CD4-positive, alpha-beta T cell (primary cell): ENCODE measurements at regions not wholly inside any gene's neighbourhood (a gene's known extent, or its start where the extent isn't known, plus 50 kb on each side); places are given as distances from the start of the nearest gene placed in this dataset.

ENCODE experiments used
- ATAC-seq: fragments of 200-7000 bp; cut with Tn5 transposase; one replicate; pipeline ENCODE4 v1.10.0; 2022; ENCODE audit warnings: mild to moderate bottlenecking; ENCODE audit not compliant: poor library complexity
- CTCF ChIA-PET: fragments of 350-600 bp; sonication (Branson Sonifier 250); formaldehyde crosslinking; loops from one replicate; lab custom pipeline; 2021; ENCODE audit warnings: antibody characterized with exemption, inconsistent platforms; lab: Charles Lee
- POLR2A ChIA-PET: fragments of 350-600 bp; sonication (Branson Sonifier 250); formaldehyde crosslinking; loops from one replicate; lab custom pipeline; 2021; ENCODE audit warnings: antibody characterized with exemption, inconsistent platforms; lab: Charles Lee
- DNase-seq, 14 experiments: peaks; one replicate each; pipeline ENCODE4 v3.0.0-alpha.2; 2013 to 2020; ENCODE audit warnings: mixed read lengths in 2 of 14
- H3K27ac ChIP-seq, 2 donors: one replicate each; pipeline versions ENCODE4 v1.5.1 to v1.7.0; 2013; ENCODE audit warnings: low read length in 2 of 2, low read depth in 1 of 2, mild to moderate bottlenecking in 1 of 2
- H3K27me3 ChIP-seq, 2 experiments: 1 replicate in 1 of 2; 2 replicates in 1 of 2; pipeline versions ENCODE4 v1.6.1 to v1.7.0; 2013; ENCODE audit warnings: low read length in 2 of 2, control low read depth in 1 of 2, mild to moderate bottlenecking in 1 of 2, moderate library complexity in 1 of 2; ENCODE audit not compliant: insufficient read depth in 2 of 2, control insufficient read depth in 1 of 2
- H3K36me3 ChIP-seq: one replicate; pipeline ENCODE4 v1.6.1; 2013; ENCODE audit warnings: low read length, control low read depth; ENCODE audit not compliant: insufficient read depth
- H3K4me1 ChIP-seq: one replicate; pipeline ENCODE4 v1.6.1; 2013; ENCODE audit warnings: low read length, control low read depth; ENCODE audit not compliant: insufficient read depth
- H3K4me3 ChIP-seq: one replicate; pipeline ENCODE4 v1.5.1; 2013; ENCODE audit warnings: mild to moderate bottlenecking, low read length, moderate library complexity
- H3K9me3 ChIP-seq, 2 experiments: 1 replicate in 1 of 2; 2 replicates in 1 of 2; pipeline versions ENCODE4 v1.6.1 to v1.7.0; 2013; ENCODE audit warnings: low read length in 2 of 2, mild to moderate bottlenecking in 2 of 2, control low read depth in 1 of 2, moderate library complexity in 1 of 2; ENCODE audit not compliant: control insufficient read depth in 1 of 2, insufficient read depth in 1 of 2
- H3K27ac Mint-ChIP-seq: one replicate; pipeline ENCODE4 v1.8.0; 2020; ENCODE audit warnings: mixed read lengths
- H3K27me3 Mint-ChIP-seq: one replicate; pipeline ENCODE4 v1.8.0; 2021; ENCODE audit warnings: mixed read lengths
- H3K36me3 Mint-ChIP-seq: one replicate; pipeline ENCODE4 v1.8.0; 2021; ENCODE audit warnings: low read depth, mixed read lengths
- H3K4me1 Mint-ChIP-seq: one replicate; pipeline ENCODE4 v1.8.0; 2021; ENCODE audit warnings: low read depth, mixed read lengths
- H3K4me3 Mint-ChIP-seq: one replicate; pipeline ENCODE4 v1.8.0; 2020; ENCODE audit warnings: mild to moderate bottlenecking, mixed read lengths
- H3K9me3 Mint-ChIP-seq: one replicate; pipeline ENCODE4 v1.8.0; 2020; ENCODE audit warnings: mixed read lengths
- intact Hi-C, 2 experiments: fragments of 100-400 bp; cut with DNase I in 1 of 2; cut with micrococcal nuclease in 1 of 2; formaldehyde crosslinking; loops; one replicate each; pipeline versions ENCODE4 v1.15.1 to v1.9.0; 2023 to 2025; cut with DNase I, micrococcal nuclease
- TF ChIP-seq, protein P1 (sequence below): fragments of 200-600 bp; IDR thresholded peaks from one replicate; pipeline ENCODE4 v1.8.0; 2022; ENCODE audit warnings: antibody characterized with exemption, mild to moderate bottlenecking

DNA sequence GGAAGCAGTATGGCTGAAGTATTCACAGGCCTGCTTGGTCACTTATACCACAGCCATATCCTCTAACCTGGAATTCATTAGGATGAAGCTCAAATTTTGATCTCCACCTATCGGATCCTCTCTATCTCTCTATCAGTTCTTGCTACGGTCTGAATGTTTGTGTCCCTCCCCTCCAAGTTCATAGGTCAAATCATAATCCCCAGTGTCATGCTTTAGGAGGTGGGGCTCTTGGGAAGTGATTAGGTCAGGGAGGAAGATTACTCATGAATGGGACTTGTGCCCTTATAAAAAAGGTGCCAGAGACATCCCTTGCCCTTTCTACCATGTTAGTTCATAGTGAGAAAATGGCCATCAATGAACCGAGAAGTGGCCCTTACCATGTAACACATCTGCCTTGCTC is 190.8 kb upstream of the MYLIP start:
- no peaks in the 10 kb centered on the region for H3K36me3 Mint-ChIP-seq
- H3K4me1 Mint-ChIP-seq, result no peaks in the 10 kb centered on the region
- TF ChIP-seq, protein P1, sequence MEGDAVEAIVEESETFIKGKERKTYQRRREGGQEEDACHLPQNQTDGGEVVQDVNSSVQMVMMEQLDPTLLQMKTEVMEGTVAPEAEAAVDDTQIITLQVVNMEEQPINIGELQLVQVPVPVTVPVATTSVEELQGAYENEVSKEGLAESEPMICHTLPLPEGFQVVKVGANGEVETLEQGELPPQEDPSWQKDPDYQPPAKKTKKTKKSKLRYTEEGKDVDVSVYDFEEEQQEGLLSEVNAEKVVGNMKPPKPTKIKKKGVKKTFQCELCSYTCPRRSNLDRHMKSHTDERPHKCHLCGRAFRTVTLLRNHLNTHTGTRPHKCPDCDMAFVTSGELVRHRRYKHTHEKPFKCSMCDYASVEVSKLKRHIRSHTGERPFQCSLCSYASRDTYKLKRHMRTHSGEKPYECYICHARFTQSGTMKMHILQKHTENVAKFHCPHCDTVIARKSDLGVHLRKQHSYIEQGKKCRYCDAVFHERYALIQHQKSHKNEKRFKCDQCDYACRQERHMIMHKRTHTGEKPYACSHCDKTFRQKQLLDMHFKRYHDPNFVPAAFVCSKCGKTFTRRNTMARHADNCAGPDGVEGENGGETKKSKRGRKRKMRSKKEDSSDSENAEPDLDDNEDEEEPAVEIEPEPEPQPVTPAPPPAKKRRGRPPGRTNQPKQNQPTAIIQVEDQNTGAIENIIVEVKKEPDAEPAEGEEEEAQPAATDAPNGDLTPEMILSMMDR, result no peak
- no peak overlapping the region for H3K4me3 Mint-ChIP-seq
- H3K4me3 ChIP-seq, result no peak overlapping the region
- no peaks in the 10 kb centered on the region for H3K36me3 ChIP-seq
- POLR2A ChIA-PET, result no interaction called here
- H3K9me3 ChIP-seq, result no peaks in the 10 kb centered on the region
- CTCF ChIA-PET, result no interaction called here
- ATAC-seq, result no peak
- intact Hi-C loops, result no loop called here
- H3K9me3 Mint-ChIP-seq, result peaks cover 4% of the 10 kb centered on the region
- no peak overlapping the region for H3K27ac Mint-ChIP-seq
- no peaks in the 10 kb centered on the region for H3K27me3 Mint-ChIP-seq
- no peak for DNase-seq
- no peaks in the 10 kb centered on the region for H3K4me1 ChIP-seq
- H3K27ac ChIP-seq, result no peak overlapping the region
- peaks cover 0 to 3% of the 10 kb centered on the region in 2 experiments for H3K27me3 ChIP-seq

DNA sequence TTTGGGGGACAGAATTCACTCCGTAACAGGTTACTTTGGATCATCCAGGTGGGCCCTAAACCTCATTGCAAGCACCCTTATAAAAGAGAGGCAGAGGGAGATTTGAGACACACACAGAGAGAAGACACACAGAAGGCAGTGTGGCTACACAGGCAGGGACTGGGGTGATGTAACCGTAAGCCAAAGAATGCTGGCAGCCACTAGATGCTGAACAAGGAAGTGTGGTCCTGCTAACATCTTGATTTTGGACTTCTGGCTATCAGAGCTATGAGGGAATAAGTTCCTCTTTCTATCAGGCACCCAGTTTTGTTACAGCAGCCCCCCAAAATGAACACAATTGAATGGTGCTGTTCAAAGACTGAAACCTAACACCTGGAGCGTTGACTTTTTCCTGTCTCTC is 191.3 kb upstream of the MYLIP start:
- Mint-ChIP-seq H3K27ac (no peak overlapping the region), H3K9me3 (peaks cover 5% of the 10 kb centered on the region), H3K4me3 (no peak overlapping the region), H3K4me1 (no peaks in the 10 kb centered on the region), H3K36me3 (no peaks in the 10 kb centered on the region), H3K27me3 (no peaks in the 10 kb centered on the region)
- Histone ChIP-seq H3K36me3 (no peaks in the 10 kb centered on the region), H3K27ac (no peak overlapping the region), H3K27me3 (peaks cover 0 to 3% of the 10 kb centered on the region in 2 experiments), H3K4me3 (no peak overlapping the region), H3K9me3 (no peaks in the 10 kb centered on the region), H3K4me1 (no peaks in the 10 kb centered on the region)
- TF ChIP-seq, protein P1, result no peak
- DNase-seq (no peak), ATAC-seq (no peak)
- intact Hi-C loops, result no loop called here
- CTCF ChIA-PET, result no interaction called here
- POLR2A ChIA-PET, result no interaction called here

DNA sequence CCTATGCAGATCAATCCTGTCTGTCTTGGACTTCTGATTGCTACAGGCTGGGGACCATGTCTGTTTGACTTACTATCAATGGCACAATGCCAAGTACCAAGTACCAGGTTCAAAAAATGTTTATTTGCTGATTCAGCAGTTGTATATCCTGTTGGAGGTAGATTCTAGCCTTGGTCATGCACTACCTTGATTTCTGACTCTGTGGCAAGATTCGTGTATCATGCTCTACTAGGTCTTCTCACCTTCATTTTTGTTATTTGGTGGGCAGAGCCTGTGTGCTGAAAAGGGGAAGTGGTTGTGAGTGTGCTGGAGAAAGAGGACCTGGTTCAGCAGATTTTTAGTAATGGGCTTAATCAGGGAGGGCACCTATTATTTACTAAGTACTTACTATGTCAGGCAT is 192.4 kb upstream of the MYLIP start:
- H3K4me3 ChIP-seq, result no peak overlapping the region
- no peaks in the 10 kb centered on the region for H3K27me3 Mint-ChIP-seq
- ATAC-seq, result no peak
- peak in 3 of 14 experiments; percentile 8 to 13 (median 11) for DNase-seq
- no peaks in the 10 kb centered on the region for H3K9me3 ChIP-seq
- ChIA-PET CTCF (no interaction called here), POLR2A (no interaction called here)
- TF ChIP-seq, protein P1, result no peak
- H3K36me3 Mint-ChIP-seq, result no peaks in the 10 kb centered on the region
- H3K9me3 Mint-ChIP-seq, result peaks cover 5% of the 10 kb centered on the region
- H3K4me1 Mint-ChIP-seq, result no peaks in the 10 kb centered on the region
- H3K27me3 ChIP-seq, result peaks cover 0 to 3% of the 10 kb centered on the region in 2 experiments
- H3K4me1 ChIP-seq, result no peaks in the 10 kb centered on the region
- H3K4me3 Mint-ChIP-seq, result no peak overlapping the region
- H3K36me3 ChIP-seq, result no peaks in the 10 kb centered on the region
- H3K27ac ChIP-seq, result no peak overlapping the region
- no peak overlapping the region for H3K27ac Mint-ChIP-seq
- intact Hi-C loops, result no loop called here
